A549 (cell line): ENCODE measurements at regions not wholly inside any gene's neighbourhood (a gene's known extent, or its start where the extent isn't known, plus 50 kb on each side); places are given as distances from the start of the nearest gene placed in this dataset.

ENCODE experiments used
- ATAC-seq, 2 experiments: fragments of 200-7000 bp in 1 of 2; fragments of >200 bp in 1 of 2; cut with Nextera tagmentation in 1 of 2; cut with Tn5 transposase in 1 of 2; 3 replicates each; pipeline versions ENCODE4 v1.8.0 to v1.9.1; 2018 to 2020; ENCODE audit warnings: mild to moderate bottlenecking in 1 of 2, moderate library complexity in 1 of 2
- CTCF ChIA-PET: fragments of 300-600 bp; sonication (Branson Sonifier 250); formaldehyde crosslinking; extraction: SDS; loops from one replicate; lab custom pipeline; 2021; ENCODE audit warnings: antibody characterized with exemption, inconsistent platforms; lab: Yijun Ruan, JAX
- POLR2A ChIA-PET: fragments of 350-600 bp; formaldehyde crosslinking; extraction: SDS; loops from one replicate; lab custom pipeline; 2021; ENCODE audit warnings: antibody characterized with exemption, inconsistent platforms; lab: Yijun Ruan, JAX
- DNase-seq, 2 experiments: peaks; one replicate each; pipeline versions ENCODE4 v3.0.0 to v3.0.0-alpha.2; 2011 to 2016; ENCODE audit warnings: low read depth in 1 of 2, low spot score in 1 of 2
- FAIRE-seq: peaks from 2 replicates; lab custom pipeline; 2011; peaks lifted over from hg19 to GRCh38; lab: Jason Lieb, UNC
- H3K27ac ChIP-seq, 2 experiments: fragments of >200 bp; sonication (Bioruptor Twin); formaldehyde crosslinking; 3 replicates each; pipeline ENCODE4 v1.5.1; 2016 to 2017
- H3K4me1 ChIP-seq: fragments of >200 bp; sonication (Bioruptor Twin); formaldehyde crosslinking; 3 replicates; pipeline ENCODE4 v1.6.1; 2016
- H3K4me2 ChIP-seq: fragments of >200 bp; sonication (Bioruptor Twin); formaldehyde crosslinking; 3 replicates; pipeline ENCODE4 v1.6.1; 2016
- H3K4me3 ChIP-seq: fragments of >200 bp; sonication (Bioruptor Twin); formaldehyde crosslinking; 3 replicates; pipeline ENCODE4 v1.5.1; 2016
- H3K9me3 ChIP-seq: fragments of >200 bp; sonication (Bioruptor Twin); formaldehyde crosslinking; 3 replicates; pipeline ENCODE4 v1.6.1; 2016
- BHLHE40 ChIP-seq: IDR thresholded peaks from 2 replicates; pipeline ENCODE4 v1.6.1; 2012; ENCODE audit warnings: low read depth, low read length, inconsistent platforms
- CBX2 ChIP-seq: fragments of 200-600 bp; sonication (generic); IDR thresholded peaks from 2 replicates; pipeline ENCODE4 v1.6.1; 2016; ENCODE audit warnings: low read depth, mild to moderate bottlenecking, borderline replicate concordance
- CBX8 ChIP-seq: fragments of 200-600 bp; sonication (generic); IDR thresholded peaks from 2 replicates; pipeline ENCODE4 v1.6.1; 2016
- CTCF ChIP-seq: fragments of >200 bp; sonication (Bioruptor Twin); formaldehyde crosslinking; IDR thresholded peaks from 3 replicates; pipeline ENCODE4 v1.5.1; 2016
- EP300 ChIP-seq, 2 experiments: fragments of >200 bp; sonication (Bioruptor Twin); formaldehyde crosslinking; IDR thresholded peaks; 2 replicates in 1 of 2; 3 replicates in 1 of 2; pipeline ENCODE4 v1.6.1; 2016 to 2017
- FOSL2 ChIP-seq, 2 experiments: fragments of 450-650 bp in 1 of 2; fragments of >200 bp in 1 of 2; sonication (Bioruptor Twin) in 1 of 2; formaldehyde crosslinking; IDR thresholded peaks; 2 replicates each; pipeline versions ENCODE4 v1.5.0 to v1.6.1; 2016 to 2020; ENCODE audit warnings: mild to moderate bottlenecking in 1 of 2, moderate library complexity in 1 of 2
- GATA3 ChIP-seq: IDR thresholded peaks from 2 replicates; pipeline ENCODE4 v1.6.1; 2012; ENCODE audit warnings: borderline replicate concordance
- HDAC2 ChIP-seq: fragments of 200-600 bp; sonication (generic); IDR thresholded peaks from 2 replicates; pipeline ENCODE4 v1.6.1; 2016
- HOXA7 ChIP-seq: fragments of 250-450 bp; sonication (Bioruptor Pico); IDR thresholded peaks from 2 replicates; pipeline ENCODE4 v1.5.0; 2020; ENCODE audit warnings: mild to moderate bottlenecking, moderate library complexity
- HOXB5 ChIP-seq: fragments of 250-450 bp; sonication (Bioruptor Pico); IDR thresholded peaks from 2 replicates; pipeline ENCODE4 v1.5.0; 2020; ENCODE audit warnings: mild to moderate bottlenecking, moderate library complexity
- JUN ChIP-seq, 2 experiments: fragments of >200 bp; sonication (Bioruptor Twin); formaldehyde crosslinking; IDR thresholded peaks; 2 replicates in 1 of 2; 3 replicates in 1 of 2; pipeline ENCODE4 v1.6.1; 2016 to 2017
- MAZ ChIP-seq: fragments of 150-350 bp; IDR thresholded peaks from 2 replicates; pipeline ENCODE4 v1.6.1; 2014; ENCODE audit warnings: antibody characterized with exemption, low read depth, low read length, borderline replicate concordance
- NFE2L2 ChIP-seq: fragments of 150-350 bp; conservative IDR thresholded peaks from 2 replicates; pipeline ENCODE4 v1.6.1; 2014; ENCODE audit warnings: low read length
- PHF8 ChIP-seq: fragments of 200-600 bp; sonication (generic); IDR thresholded peaks from 2 replicates; pipeline ENCODE4 v1.6.1; 2016; ENCODE audit warnings: low read depth, mild to moderate bottlenecking, antibody characterized with exemption, moderate library complexity, borderline replicate concordance
- RARB ChIP-seq: fragments of 250-450 bp; sonication (Bioruptor Pico); IDR thresholded peaks from 2 replicates; pipeline ENCODE4 v1.8.0; 2021; ENCODE audit warnings: mild to moderate bottlenecking, moderate library complexity
- RNF2 ChIP-seq: fragments of 200-600 bp; sonication (generic); IDR thresholded peaks from 2 replicates; pipeline ENCODE4 v1.6.1; 2016; ENCODE audit warnings: low read depth, mild to moderate bottlenecking, antibody characterized with exemption, moderate library complexity, borderline replicate concordance
- SREBF2 ChIP-seq: fragments of 450-650 bp; IDR thresholded peaks from 2 replicates; pipeline ENCODE4 v1.6.1; 2014; ENCODE audit warnings: mild to moderate bottlenecking, moderate library complexity
- TFCP2L1 ChIP-seq: fragments of 250-450 bp; sonication (Bioruptor Pico); IDR thresholded peaks from 2 replicates; pipeline ENCODE4 v1.5.0; 2021; ENCODE audit warnings: mild to moderate bottlenecking
- USF2 ChIP-seq: fragments of 450-650 bp; IDR thresholded peaks from 2 replicates; pipeline ENCODE4 v1.6.1; 2014; ENCODE audit warnings: antibody characterized with exemption
- ZC3H11A ChIP-seq: fragments of 450-650 bp; IDR thresholded peaks from 2 replicates; pipeline ENCODE4 v1.6.1; 2014; ENCODE audit warnings: antibody characterized with exemption, mild to moderate bottlenecking
- ZNF302 ChIP-seq: fragments of 250-450 bp; sonication (Bioruptor Pico); IDR thresholded peaks from 2 replicates; pipeline ENCODE4 v1.9.0; 2021; ENCODE audit warnings: inconsistent platforms, mild to moderate bottlenecking, moderate library complexity
- WGBS: methylation state at CpG from one replicate; pipeline ENCODE4 v1.1.6; 2017; ENCODE audit errors: missing lambda C conversion rate; 5-methylcytosine and 5-hydroxymethylcytosine counted together
- TF ChIP-seq, protein P1 (sequence below): IDR thresholded peaks from 2 replicates; pipeline ENCODE4 v1.6.1; 2012; ENCODE audit warnings: low read depth, borderline replicate concordance
- TF ChIP-seq, protein P2 (sequence below): fragments of >200 bp; sonication (Bioruptor Twin); formaldehyde crosslinking; IDR thresholded peaks from 2 replicates; pipeline ENCODE4 v1.6.1; 2016

- no peak for TF ChIP-seq USF2
- TF ChIP-seq ZNF302 (CRISPR knock-in tag), result no peak
These were observed 68.9 kb upstream of the SLC22A16 start (continued) for GRCh38 chr6:110545081-110545872.

- ChIA-PET POLR2A (no interaction called here), CTCF (interaction anchor here (0.7 to 1.6 kb wide), 3 partner anchors 16 to 138 kb away, joined by 3 read pairs; no protein-coding TSS in a partner anchor)
- TF ChIP-seq, protein P1, sequence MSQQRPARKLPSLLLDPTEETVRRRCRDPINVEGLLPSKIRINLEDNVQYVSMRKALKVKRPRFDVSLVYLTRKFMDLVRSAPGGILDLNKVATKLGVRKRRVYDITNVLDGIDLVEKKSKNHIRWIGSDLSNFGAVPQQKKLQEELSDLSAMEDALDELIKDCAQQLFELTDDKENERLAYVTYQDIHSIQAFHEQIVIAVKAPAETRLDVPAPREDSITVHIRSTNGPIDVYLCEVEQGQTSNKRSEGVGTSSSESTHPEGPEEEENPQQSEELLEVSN, result no peak
- TF ChIP-seq HDAC2 (no peak), CBX2 (no peak), ZC3H11A (no peak), HOXB5 (no peak), CTCF (no peak), PHF8 (no peak), TFCP2L1 (no peak), MAZ (no peak), CBX8 (no peak), HOXA7 (CRISPR knock-in tag) (no peak), SREBF2 (no peak), EP300 (IDR thresholded peaks at IDR 0.05) (no peak), RARB (CRISPR knock-in tag) (no peak), RNF2 (no peak), GATA3 (no peak)
- TF ChIP-seq, protein P2, sequence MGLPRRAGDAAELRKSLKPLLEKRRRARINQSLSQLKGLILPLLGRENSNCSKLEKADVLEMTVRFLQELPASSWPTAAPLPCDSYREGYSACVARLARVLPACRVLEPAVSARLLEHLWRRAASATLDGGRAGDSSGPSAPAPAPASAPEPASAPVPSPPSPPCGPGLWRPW, result no peak
- H3K4me3 ChIP-seq, result no peak overlapping the region
- H3K27ac ChIP-seq, result no peak overlapping the region
- no peak for ATAC-seq
- DNase-seq, result no peak
- peaks cover 5% of the 10 kb centered on the region; the same call in 1 of the 3 replicates for H3K9me3 ChIP-seq
- peaks cover 12% of the 10 kb centered on the region; the same call in 2 of the 3 replicates for H3K4me1 ChIP-seq
- 91% methylated on average over 5 of the region's 5 CpGs for WGBS
- no peak for FAIRE-seq
- no peak overlapping the region for H3K4me2 ChIP-seq
These were observed 68.1 kb upstream of the SLC22A16 start for GRCh38 chr6:110544472-110544871.

GRCh38 chr6:110543106-110543505 is 66.7 kb upstream of the SLC22A16 start:
- POLR2A ChIA-PET, result no interaction called here
- DNase-seq (no peak), FAIRE-seq (no peak), ATAC-seq (no peak)
- 43% methylated on average over 3 of the region's 5 CpGs for WGBS
- no peak for TF ChIP-seq NFE2L2
- TF ChIP-seq BHLHE40, result no peak
- no peak for TF ChIP-seq ZC3H11A
- no peak for TF ChIP-seq JUN (IDR thresholded peaks at IDR 0.05)
- TF ChIP-seq CBX2, result no peak
- TF ChIP-seq FOSL2 (IDR thresholded peaks at IDR 0.05), result no peak
- TF ChIP-seq FOSL2 (CRISPR knock-in tag; IDR thresholded peaks at IDR 0.05), result no peak
- TF ChIP-seq USF2, result no peak
- TF ChIP-seq RNF2, result no peak
- no peak for TF ChIP-seq MAZ
- Histone ChIP-seq H3K4me2 (0 out of 3 replicates have a peak overlapping the region, but pooled peaks have one; percentile 1), H3K4me3 (no peak overlapping the region), H3K9me3 (peaks cover 5% of the 10 kb centered on the region; the same call in 1 of the 3 replicates), H3K27ac (0 out of 6 replicates have a peak overlapping the region, but pooled peaks of 1 of the 2 experiments have one; percentile 25), H3K4me1 (peaks cover 13% of the 10 kb centered on the region; the same call in 2 of the 3 replicates)
- CTCF ChIA-PET, result interaction anchor here (1.2 kb wide), 1 partner anchor 334 kb away, joined by 3 read pairs; no protein-coding TSS in a partner anchor
